ENCODE measurements at regions not wholly inside any gene's neighbourhood (a gene's known extent, or its start where the extent isn't known, plus 50 kb on each side); places are given as distances from the start of the nearest gene placed in this dataset.

- TF ChIP-seq CTCF (IDR thresholded peaks at IDR 0.05; ENCODE audit: low read depth, low read length), result no peak
- H3K4me3 ChIP-seq (replicated peaks in 1 of 2; ENCODE audit: low read depth in 2 of 2, low read length in 2 of 2), result no peak overlapping the region
- no peak for DNase-seq (ENCODE audit: low read depth in 2 of 2)
Measured at GRCh38 chr6:7000825-7001777, 106.7 kb upstream of the RREB1 start.

DNA sequence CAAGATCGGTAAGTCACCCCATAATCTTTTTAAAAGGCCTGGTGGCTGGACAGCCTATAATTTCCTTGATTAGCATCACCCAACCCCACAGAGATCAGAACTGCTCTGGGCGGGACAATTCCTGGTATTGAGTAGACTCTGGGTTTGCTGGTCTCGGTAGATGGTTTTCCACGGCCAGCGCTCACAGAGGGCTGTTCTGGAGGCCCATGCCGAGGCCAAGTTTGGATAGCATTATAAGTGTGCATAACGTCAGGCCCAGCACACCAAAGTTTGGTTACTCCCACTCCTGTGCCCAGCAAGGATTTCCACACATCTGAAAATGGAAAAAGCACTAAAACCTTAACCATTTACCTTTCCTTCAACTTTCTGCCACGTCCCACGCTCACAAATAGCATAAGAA, 104.7 kb upstream of the RREB1 start:
- no peak for DNase-seq (ENCODE audit: low read depth in 2 of 2)
- no peak for TF ChIP-seq CTCF (IDR thresholded peaks at IDR 0.05; ENCODE audit: low read depth, low read length)
- no peak overlapping the region for H3K4me3 ChIP-seq (replicated peaks in 1 of 2; ENCODE audit: low read depth in 2 of 2, low read length in 2 of 2)

DNA sequence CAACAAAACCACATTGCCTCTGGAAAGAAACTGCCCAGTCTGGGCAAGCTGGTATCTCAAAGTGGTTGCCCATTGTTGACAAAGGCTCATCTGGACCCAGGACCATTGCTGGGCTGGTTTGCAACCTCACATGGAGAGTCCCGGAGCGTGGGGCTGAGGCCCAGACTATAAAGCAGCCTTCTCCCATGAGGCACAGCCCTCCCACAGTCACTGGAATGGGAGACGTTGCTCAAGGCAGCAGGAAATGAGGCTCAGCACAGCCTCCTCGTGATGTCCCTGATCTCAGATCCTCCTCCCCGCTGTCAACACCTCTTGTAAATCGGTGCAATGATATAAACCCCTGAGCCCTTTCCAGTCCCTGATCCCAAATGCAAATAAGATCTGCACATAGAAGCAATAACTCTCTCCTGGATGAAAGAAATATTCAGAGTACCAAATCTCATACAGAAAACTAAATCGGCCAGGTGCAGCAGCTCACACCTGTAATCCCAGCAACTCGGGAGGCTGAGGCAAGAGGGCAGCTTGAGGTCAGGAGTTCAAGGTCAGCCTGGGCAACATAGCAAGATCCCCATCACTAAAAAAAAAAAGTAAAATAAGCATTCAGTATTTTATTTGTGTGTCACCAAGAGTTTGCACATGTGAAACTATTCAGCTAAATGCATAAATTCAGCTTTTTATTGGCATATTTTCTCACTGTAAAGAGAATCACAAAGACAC, 103.0 kb upstream of the RREB1 start:
- TF ChIP-seq CTCF (IDR thresholded peaks at IDR 0.05; ENCODE audit: low read depth, low read length), result no peak
- DNase-seq (ENCODE audit: low read depth in 2 of 2), result peak; percentile 33 to 73

GRCh38 chr6:7006515-7007191, 101.1 kb upstream of the RREB1 start:
- no peak for DNase-seq (ENCODE audit: low read depth in 2 of 2)
- H3K4me3 ChIP-seq (replicated peaks in 1 of 2; ENCODE audit: low read depth in 2 of 2, low read length in 2 of 2), result no peak overlapping the region
- TF ChIP-seq CTCF (IDR thresholded peaks at IDR 0.05; ENCODE audit: low read depth, low read length), result no peak

More for the DNA sequence above, 103.0 kb upstream of the RREB1 start:
- no peak overlapping the region for H3K4me3 ChIP-seq (replicated peaks in 1 of 2; ENCODE audit: low read depth in 2 of 2, low read length in 2 of 2)

- H3K4me3 ChIP-seq (replicated peaks in 1 of 2; ENCODE audit: low read depth in 2 of 2, low read length in 2 of 2), result no peak overlapping the region
- TF ChIP-seq CTCF (IDR thresholded peaks at IDR 0.05; ENCODE audit: low read depth, low read length), result no peak
- DNase-seq (ENCODE audit: low read depth in 2 of 2), result no peak
Measured at GRCh38 chr6:7008451-7008988, 99.2 kb upstream of the RREB1 start.

- DNase-seq (ENCODE audit: low read depth in 2 of 2), result no peak
- TF ChIP-seq CTCF (IDR thresholded peaks at IDR 0.05; ENCODE audit: low read depth, low read length), result no peak
- no peak overlapping the region for H3K4me3 ChIP-seq (replicated peaks in 1 of 2; ENCODE audit: low read depth in 2 of 2, low read length in 2 of 2)
Measured at GRCh38 chr6:7016226-7016625, 91.5 kb upstream of the RREB1 start.
